IMR-90 (cell line): ENCODE measurements at regions not wholly inside any gene's neighbourhood (a gene's known extent, or its start where the extent isn't known, plus 50 kb on each side); places are given as distances from the start of the nearest gene placed in this dataset.

Experiments used
- BHLHE40 ChIP-seq: fragments of 150-350 bp; IDR thresholded peaks from 2 replicates; pipeline ENCODE4 v1.6.1; 2016; ENCODE audit warnings: mild to moderate bottlenecking, low read depth, low read length
- CEBPB ChIP-seq: IDR thresholded peaks from 2 replicates; pipeline ENCODE4 v1.6.1; 2012; ENCODE audit warnings: low read depth, low read length, improper control_type of control experiment
- CHD1 ChIP-seq: IDR thresholded peaks from 2 replicates; pipeline ENCODE4 v1.6.1; 2012; ENCODE audit warnings: low read depth, low read length, improper control_type of control experiment
- FOS ChIP-seq: fragments of 150-350 bp; IDR thresholded peaks from 2 replicates; pipeline ENCODE4 v1.6.1; 2016; ENCODE audit warnings: low read depth, low read length
- MXI1 ChIP-seq: IDR thresholded peaks from 2 replicates; pipeline ENCODE4 v1.6.1; 2012; ENCODE audit warnings: low read depth, mild to moderate bottlenecking, low read length, moderate library complexity, borderline replicate concordance
- POLR2A ChIP-seq: IDR thresholded peaks from 2 replicates; pipeline ENCODE4 v1.6.1; 2012; ENCODE audit warnings: mild to moderate bottlenecking, low read depth, low read length
- RCOR1 ChIP-seq: IDR thresholded peaks from 2 replicates; pipeline ENCODE4 v1.6.1; 2012; ENCODE audit warnings: mild to moderate bottlenecking, low read length, improper control_type of control experiment; ENCODE audit not compliant: insufficient replicate concordance
- RFX5 ChIP-seq: IDR thresholded peaks from 2 replicates; pipeline ENCODE4 v1.8.0; 2012; ENCODE audit warnings: low read depth, mild to moderate bottlenecking, low read length, moderate library complexity
- SMC3 ChIP-seq: fragments of 150-350 bp; IDR thresholded peaks from 2 replicates; pipeline ENCODE4 v1.6.1; 2016; ENCODE audit warnings: low read depth, mild to moderate bottlenecking, antibody characterized with exemption, low read length, moderate library complexity
- TF ChIP-seq, protein P1 (sequence below): conservative IDR thresholded peaks from 2 replicates; pipeline ENCODE4 v1.5.1; 2012; ENCODE audit warnings: mild to moderate bottlenecking, low read depth, low read length, improper control_type of control experiment
- TF ChIP-seq, protein P2 (sequence below): fragments of 150-350 bp; IDR thresholded peaks from 2 replicates; pipeline ENCODE4 v1.6.1; 2016; ENCODE audit warnings: low read depth, mild to moderate bottlenecking, low read length, moderate library complexity, borderline replicate concordance

DNA sequence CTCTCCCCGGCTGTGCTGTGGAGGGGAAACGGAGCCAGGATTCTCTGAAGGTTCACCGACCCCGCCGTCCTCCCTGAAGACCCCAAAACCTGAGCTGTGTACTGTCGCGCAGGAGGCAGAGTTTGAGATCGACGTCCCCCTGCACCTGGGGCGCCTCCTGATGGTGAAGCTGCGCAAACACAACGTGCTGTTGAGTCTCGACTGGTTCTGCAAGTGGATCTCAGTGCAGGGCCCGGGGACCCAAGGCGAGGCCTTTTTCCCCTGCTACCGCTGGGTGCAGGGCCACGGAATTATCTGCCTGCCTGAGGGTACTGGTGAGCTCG is 62.6 kb upstream of the TEKT1 start:
- TF ChIP-seq, protein P1, sequence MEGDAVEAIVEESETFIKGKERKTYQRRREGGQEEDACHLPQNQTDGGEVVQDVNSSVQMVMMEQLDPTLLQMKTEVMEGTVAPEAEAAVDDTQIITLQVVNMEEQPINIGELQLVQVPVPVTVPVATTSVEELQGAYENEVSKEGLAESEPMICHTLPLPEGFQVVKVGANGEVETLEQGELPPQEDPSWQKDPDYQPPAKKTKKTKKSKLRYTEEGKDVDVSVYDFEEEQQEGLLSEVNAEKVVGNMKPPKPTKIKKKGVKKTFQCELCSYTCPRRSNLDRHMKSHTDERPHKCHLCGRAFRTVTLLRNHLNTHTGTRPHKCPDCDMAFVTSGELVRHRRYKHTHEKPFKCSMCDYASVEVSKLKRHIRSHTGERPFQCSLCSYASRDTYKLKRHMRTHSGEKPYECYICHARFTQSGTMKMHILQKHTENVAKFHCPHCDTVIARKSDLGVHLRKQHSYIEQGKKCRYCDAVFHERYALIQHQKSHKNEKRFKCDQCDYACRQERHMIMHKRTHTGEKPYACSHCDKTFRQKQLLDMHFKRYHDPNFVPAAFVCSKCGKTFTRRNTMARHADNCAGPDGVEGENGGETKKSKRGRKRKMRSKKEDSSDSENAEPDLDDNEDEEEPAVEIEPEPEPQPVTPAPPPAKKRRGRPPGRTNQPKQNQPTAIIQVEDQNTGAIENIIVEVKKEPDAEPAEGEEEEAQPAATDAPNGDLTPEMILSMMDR: 0 out of 2 replicates have a peak, but pooled peaks have one; percentile 14
- TF ChIP-seq BHLHE40 (no peak), POLR2A (no peak), RFX5 (no peak), FOS (no peak), MXI1 (no peak), RCOR1 (no peak), CEBPB (no peak), SMC3 (no peak), CHD1 (no peak)
- TF ChIP-seq, protein P2, sequence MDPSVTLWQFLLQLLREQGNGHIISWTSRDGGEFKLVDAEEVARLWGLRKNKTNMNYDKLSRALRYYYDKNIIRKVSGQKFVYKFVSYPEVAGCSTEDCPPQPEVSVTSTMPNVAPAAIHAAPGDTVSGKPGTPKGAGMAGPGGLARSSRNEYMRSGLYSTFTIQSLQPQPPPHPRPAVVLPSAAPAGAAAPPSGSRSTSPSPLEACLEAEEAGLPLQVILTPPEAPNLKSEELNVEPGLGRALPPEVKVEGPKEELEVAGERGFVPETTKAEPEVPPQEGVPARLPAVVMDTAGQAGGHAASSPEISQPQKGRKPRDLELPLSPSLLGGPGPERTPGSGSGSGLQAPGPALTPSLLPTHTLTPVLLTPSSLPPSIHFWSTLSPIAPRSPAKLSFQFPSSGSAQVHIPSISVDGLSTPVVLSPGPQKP: no peak
